CD4-positive, CD25-positive, alpha-beta regulatory T cell (primary cell): ENCODE measurements at regions not wholly inside any gene's neighbourhood (a gene's known extent, or its start where the extent isn't known, plus 50 kb on each side); places are given as distances from the start of the nearest gene placed in this dataset.

Experiments
- ATAC-seq, 2 donors: fragments of 150-1000 bp; cut with Tn5 transposase; one replicate each; pipeline ENCODE4 v1.10.0; 2021; ENCODE audit warnings: low read depth in 2 of 2, moderate number of reproducible peaks in 2 of 2, moderate library complexity in 1 of 2
- DNase-seq, 3 donors: peaks; one replicate each; pipeline versions ENCODE4 v3.0.0 to v3.0.0-alpha.2; 2012 to 2022; ENCODE audit warnings: mixed read lengths in 1 of 3
- H3K27ac ChIP-seq: one replicate; pipeline ENCODE4 v1.7.0; 2013; ENCODE audit warnings: mild to moderate bottlenecking, low read length; ENCODE audit not compliant: insufficient read depth, poor library complexity, severe bottlenecking
- H3K27me3 ChIP-seq: one replicate; pipeline ENCODE4 v1.7.0; 2013; ENCODE audit warnings: low read length; ENCODE audit not compliant: control insufficient read depth, insufficient read depth
- H3K36me3 ChIP-seq: one replicate; pipeline ENCODE4 v1.7.0; 2013; ENCODE audit warnings: mild to moderate bottlenecking, low read length, moderate library complexity; ENCODE audit not compliant: control insufficient read depth, insufficient read depth
- H3K4me1 ChIP-seq: 2 replicates; pipeline ENCODE4 v1.7.0; 2013; ENCODE audit warnings: mild to moderate bottlenecking, low read length; ENCODE audit not compliant: insufficient read depth, control insufficient read depth, poor library complexity, severe bottlenecking
- H3K4me3 ChIP-seq: one replicate; pipeline ENCODE4 v1.7.0; 2013; ENCODE audit warnings: low read depth, mild to moderate bottlenecking, low read length, moderate library complexity
- H3K9me3 ChIP-seq, 2 experiments: 1 replicate in 1 of 2; 2 replicates in 1 of 2; pipeline ENCODE4 v1.7.0; 2013; ENCODE audit warnings: low read length in 2 of 2, mild to moderate bottlenecking in 1 of 2, moderate library complexity in 1 of 2; ENCODE audit not compliant: control insufficient read depth in 2 of 2
- H3K27ac Mint-ChIP-seq, 3 donors: one replicate each; pipeline ENCODE4 v1.8.0; 2020 to 2022; ENCODE audit warnings: mild to moderate bottlenecking in 3 of 3, mixed read lengths in 3 of 3, moderate library complexity in 2 of 3
- H3K27me3 Mint-ChIP-seq: one replicate; pipeline ENCODE4 v1.8.0; 2022; ENCODE audit warnings: mild to moderate bottlenecking, mixed read lengths
- H3K36me3 Mint-ChIP-seq: one replicate; pipeline ENCODE4 v1.8.0; 2020; ENCODE audit warnings: mixed read lengths
- H3K4me1 Mint-ChIP-seq, 4 donors: one replicate each; pipeline ENCODE4 v1.8.0; 2020 to 2022; ENCODE audit warnings: mixed read lengths in 4 of 4, mild to moderate bottlenecking in 1 of 4
- H3K4me3 Mint-ChIP-seq, 4 donors: one replicate each; pipeline ENCODE4 v1.8.0; 2020 to 2022; ENCODE audit warnings: mild to moderate bottlenecking in 4 of 4, mixed read lengths in 4 of 4, moderate library complexity in 3 of 4
- H3K9me3 Mint-ChIP-seq, 7 donors: one replicate each; pipeline ENCODE4 v1.8.0; 2020 to 2022; ENCODE audit warnings: mixed read lengths in 7 of 7, mild to moderate bottlenecking in 3 of 7, moderate library complexity in 2 of 7

- DNase-seq: no peak
- H3K9me3 ChIP-seq: no peaks in the 10 kb centered on the region
- peaks cover 6% of the 10 kb centered on the region for H3K27me3 Mint-ChIP-seq
- no peaks in the 10 kb centered on the region for H3K4me1 ChIP-seq
- no peaks in the 10 kb centered on the region for H3K4me1 Mint-ChIP-seq
- ATAC-seq: no peak
- peaks cover 0 to 2% (median 0%) of the 10 kb centered on the region in 7 donors for H3K9me3 Mint-ChIP-seq
- H3K27ac ChIP-seq: no peak overlapping the region
- no peaks in the 10 kb centered on the region for H3K27me3 ChIP-seq
- H3K4me3 Mint-ChIP-seq: no peak overlapping the region
- H3K36me3 Mint-ChIP-seq: no peaks in the 10 kb centered on the region
- H3K4me3 ChIP-seq: no peak overlapping the region
- H3K36me3 ChIP-seq: no peaks in the 10 kb centered on the region
- H3K27ac Mint-ChIP-seq: no peak overlapping the region
These were observed 252.1 kb downstream of the TSN start for GRCh38 chr2:122007577-122007976.

- Mint-ChIP-seq H3K4me3 (no peak overlapping the region), H3K27me3 (peaks cover 6% of the 10 kb centered on the region), H3K4me1 (no peaks in the 10 kb centered on the region), H3K36me3 (no peaks in the 10 kb centered on the region), H3K9me3 (peaks cover 0 to 2% (median 0%) of the 10 kb centered on the region in 7 donors), H3K27ac (no peak overlapping the region)
- no peaks in the 10 kb centered on the region for H3K4me1 ChIP-seq
- no peaks in the 10 kb centered on the region for H3K9me3 ChIP-seq
- no peak overlapping the region for H3K27ac ChIP-seq
- no peak for DNase-seq
- no peak for ATAC-seq
- H3K27me3 ChIP-seq: no peaks in the 10 kb centered on the region
- H3K4me3 ChIP-seq: no peak overlapping the region
- no peaks in the 10 kb centered on the region for H3K36me3 ChIP-seq
These were observed 254.1 kb downstream of the TSN start for GRCh38 chr2:122009561-122009960.

GRCh38 chr2:122011493-122012270 is 256.2 kb downstream of the TSN start:
- Mint-ChIP-seq H3K27ac (no peak overlapping the region), H3K36me3 (no peaks in the 10 kb centered on the region), H3K4me3 (no peak overlapping the region), H3K27me3 (no peaks in the 10 kb centered on the region), H3K9me3 (peaks cover 0 to 2% (median 0%) of the 10 kb centered on the region in 7 donors), H3K4me1 (no peaks in the 10 kb centered on the region)
- no peaks in the 10 kb centered on the region for H3K4me1 ChIP-seq
- H3K4me3 ChIP-seq: no peak overlapping the region
- H3K27me3 ChIP-seq: no peaks in the 10 kb centered on the region
- DNase-seq (no peak), ATAC-seq (no peak)
- no peaks in the 10 kb centered on the region for H3K36me3 ChIP-seq
- no peaks in the 10 kb centered on the region for H3K9me3 ChIP-seq
- H3K27ac ChIP-seq: no peak overlapping the region

- H3K9me3 Mint-ChIP-seq: peaks cover 0 to 3% (median 0%) of the 10 kb centered on the region in 7 donors
These were observed 263.3 kb downstream of the TSN start for GRCh38 chr2:122018736-122019135.

GRCh38 chr2:122019724-122020123 is 264.3 kb downstream of the TSN start:
- Mint-ChIP-seq H3K27me3 (no peaks in the 10 kb centered on the region), H3K27ac (no peak overlapping the region), H3K9me3 (peaks cover 0 to 3% (median 0%) of the 10 kb centered on the region in 7 donors), H3K4me3 (no peak overlapping the region), H3K4me1 (peaks cover 0 to 3% (median 0%) of the 10 kb centered on the region in 4 donors), H3K36me3 (no peaks in the 10 kb centered on the region)
- Histone ChIP-seq H3K36me3 (no peaks in the 10 kb centered on the region), H3K4me3 (no peak overlapping the region), H3K27me3 (no peaks in the 10 kb centered on the region), H3K4me1 (no peaks in the 10 kb centered on the region), H3K9me3 (no peaks in the 10 kb centered on the region), H3K27ac (no peak overlapping the region)
- DNase-seq: no peak
- ATAC-seq: no peak

More at GRCh38 chr2:122018736-122019135, 263.3 kb downstream of the TSN start:
- DNase-seq (no peak), ATAC-seq (no peak)
- Histone ChIP-seq H3K4me3 (no peak overlapping the region), H3K36me3 (no peaks in the 10 kb centered on the region), H3K9me3 (no peaks in the 10 kb centered on the region), H3K27ac (no peak overlapping the region), H3K4me1 (no peaks in the 10 kb centered on the region), H3K27me3 (no peaks in the 10 kb centered on the region)
- peaks cover 0 to 3% (median 0%) of the 10 kb centered on the region in 4 donors for H3K4me1 Mint-ChIP-seq
- no peak overlapping the region for H3K27ac Mint-ChIP-seq
- no peaks in the 10 kb centered on the region for H3K36me3 Mint-ChIP-seq
- no peaks in the 10 kb centered on the region for H3K27me3 Mint-ChIP-seq
- no peak overlapping the region for H3K4me3 Mint-ChIP-seq

- Histone ChIP-seq H3K9me3 (no peaks in the 10 kb centered on the region), H3K27me3 (no peaks in the 10 kb centered on the region), H3K36me3 (no peaks in the 10 kb centered on the region), H3K4me1 (no peaks in the 10 kb centered on the region), H3K27ac (no peak overlapping the region), H3K4me3 (no peak overlapping the region)
- ATAC-seq (no peak), DNase-seq (no peak)
- Mint-ChIP-seq H3K4me1 (peaks cover 0 to 3% (median 0%) of the 10 kb centered on the region in 4 donors), H3K9me3 (peaks cover 0 to 3% (median 0%) of the 10 kb centered on the region in 7 donors), H3K27me3 (no peaks in the 10 kb centered on the region), H3K27ac (no peak overlapping the region), H3K36me3 (no peaks in the 10 kb centered on the region), H3K4me3 (no peak overlapping the region)
These were observed 264.9 kb downstream of the TSN start for GRCh38 chr2:122020377-122020776.

- Mint-ChIP-seq H3K27ac (no peak overlapping the region), H3K4me3 (no peak overlapping the region), H3K9me3 (peaks cover 0 to 3% (median 0%) of the 10 kb centered on the region in 7 donors), H3K4me1 (peaks cover 0 to 3% (median 0%) of the 10 kb centered on the region in 4 donors), H3K27me3 (no peaks in the 10 kb centered on the region), H3K36me3 (no peaks in the 10 kb centered on the region)
- Histone ChIP-seq H3K4me3 (no peak overlapping the region), H3K36me3 (no peaks in the 10 kb centered on the region), H3K9me3 (no peaks in the 10 kb centered on the region), H3K27me3 (no peaks in the 10 kb centered on the region), H3K4me1 (no peaks in the 10 kb centered on the region), H3K27ac (no peak overlapping the region)
- no peak for DNase-seq
- no peak for ATAC-seq
These were observed 266.5 kb downstream of the TSN start for GRCh38 chr2:122021941-122022340.

- ATAC-seq (no peak), DNase-seq (no peak)
- Mint-ChIP-seq H3K4me3 (no peak overlapping the region), H3K27me3 (no peaks in the 10 kb centered on the region), H3K9me3 (peaks cover 0 to 3% (median 0%) of the 10 kb centered on the region in 7 donors), H3K27ac (no peak overlapping the region), H3K4me1 (peaks cover 0 to 3% (median 0%) of the 10 kb centered on the region in 4 donors), H3K36me3 (no peaks in the 10 kb centered on the region)
- Histone ChIP-seq H3K36me3 (no peaks in the 10 kb centered on the region), H3K27me3 (no peaks in the 10 kb centered on the region), H3K27ac (no peak overlapping the region), H3K4me3 (no peak overlapping the region), H3K9me3 (no peaks in the 10 kb centered on the region), H3K4me1 (no peaks in the 10 kb centered on the region)
These were observed 267.1 kb downstream of the TSN start for GRCh38 chr2:122022531-122022930.
